ENCODE measurements at regions not wholly inside any gene's neighbourhood (a gene's known extent, or its start where the extent isn't known, plus 50 kb on each side); places are given as distances from the start of the nearest gene placed in this dataset.

- Histone ChIP-seq H3K27ac (ENCODE audit: low read length) (no peak overlapping the region), H3K36me3 (ENCODE audit: insufficient read depth, low read length) (no peaks in the 10 kb centered on the region), H3K9me3 (ENCODE audit: insufficient read depth, low read length, severe bottlenecking) (no peaks in the 10 kb centered on the region), H2AFZ (ENCODE audit: low read depth, low read length) (no peak overlapping the region), H3K4me2 (ENCODE audit: insufficient read depth, low read length) (no peak overlapping the region), H3K27me3 (ENCODE audit: insufficient read depth, low read length, poor library complexity) (no peaks in the 10 kb centered on the region), H4K20me1 (ENCODE audit: insufficient read depth, low read length) (no peaks in the 10 kb centered on the region), H3K4me3 (ENCODE audit: low read depth in 1 of 2, low read length in 2 of 2) (no peak overlapping the region), H3K9ac (ENCODE audit: low read depth, low read length) (no peak overlapping the region), H3K79me2 (ENCODE audit: insufficient read depth, low read length) (no peaks in the 10 kb centered on the region), H3K4me1 (ENCODE audit: insufficient read depth, low read length) (no peaks in the 10 kb centered on the region)
- TF ChIP-seq EZH2 (IDR thresholded peaks at IDR 0.05; ENCODE audit: borderline replicate concordance, low read depth, low read length, severe bottlenecking) = no peak
- DNase-seq = no peak
- ATAC-seq (ENCODE audit: insufficient read depth, low read depth) = no peak
Observed at GRCh38 chr21:19640964-19641363, 1237.4 kb upstream of the TMPRSS15 start.

GRCh38 chr21:19648391-19648790 lies 1244.8 kb upstream of the TMPRSS15 start:
- no peaks in the 10 kb centered on the region for H3K36me3 ChIP-seq (ENCODE audit: insufficient read depth, low read length)
- DNase-seq (no peak), ATAC-seq (ENCODE audit: insufficient read depth, low read depth) (no peak)
- H3K27ac ChIP-seq (ENCODE audit: low read length) = no peak overlapping the region
- H3K9ac ChIP-seq (ENCODE audit: low read depth, low read length) = no peak overlapping the region
- no peaks in the 10 kb centered on the region for H3K9me3 ChIP-seq (ENCODE audit: insufficient read depth, low read length, severe bottlenecking)
- H3K27me3 ChIP-seq (ENCODE audit: insufficient read depth, low read length, poor library complexity) = no peaks in the 10 kb centered on the region
- no peak overlapping the region for H3K4me3 ChIP-seq (ENCODE audit: low read depth in 1 of 2, low read length in 2 of 2)
- TF ChIP-seq EZH2 (IDR thresholded peaks at IDR 0.05; ENCODE audit: borderline replicate concordance, low read depth, low read length, severe bottlenecking) (no peak), CTCF (IDR thresholded peaks at IDR 0.05; ENCODE audit: borderline replicate concordance, extremely low read depth, low read length, poor library complexity, severe bottlenecking) (no peak)
- no peaks in the 10 kb centered on the region for H4K20me1 ChIP-seq (ENCODE audit: insufficient read depth, low read length)
- H3K4me1 ChIP-seq (ENCODE audit: insufficient read depth, low read length) = no peaks in the 10 kb centered on the region
- no peaks in the 10 kb centered on the region for H3K79me2 ChIP-seq (ENCODE audit: insufficient read depth, low read length)
- H3K4me2 ChIP-seq (ENCODE audit: insufficient read depth, low read length) = no peak overlapping the region
- no peak overlapping the region for H2AFZ ChIP-seq (ENCODE audit: low read depth, low read length)

GRCh38 chr21:19683492-19683891 lies 1279.9 kb upstream of the TMPRSS15 start:
- no peaks in the 10 kb centered on the region for H3K4me1 ChIP-seq (ENCODE audit: insufficient read depth, low read length)

GRCh38 chr21:19684328-19684727 lies 1280.7 kb upstream of the TMPRSS15 start:
- Histone ChIP-seq H3K9me3 (ENCODE audit: insufficient read depth, low read length, severe bottlenecking) (no peaks in the 10 kb centered on the region), H3K9ac (ENCODE audit: low read depth, low read length) (no peak overlapping the region), H3K27ac (ENCODE audit: low read length) (no peak overlapping the region), H3K27me3 (ENCODE audit: insufficient read depth, low read length, poor library complexity) (no peaks in the 10 kb centered on the region), H2AFZ (ENCODE audit: low read depth, low read length) (no peak overlapping the region), H3K4me1 (ENCODE audit: insufficient read depth, low read length) (no peaks in the 10 kb centered on the region), H3K4me2 (ENCODE audit: insufficient read depth, low read length) (no peak overlapping the region), H3K79me2 (ENCODE audit: insufficient read depth, low read length) (no peaks in the 10 kb centered on the region), H4K20me1 (ENCODE audit: insufficient read depth, low read length) (no peaks in the 10 kb centered on the region), H3K36me3 (ENCODE audit: insufficient read depth, low read length) (no peaks in the 10 kb centered on the region), H3K4me3 (ENCODE audit: low read depth in 1 of 2, low read length in 2 of 2) (no peak overlapping the region)
- no peak for TF ChIP-seq CTCF (IDR thresholded peaks at IDR 0.05; ENCODE audit: borderline replicate concordance, extremely low read depth, low read length, poor library complexity, severe bottlenecking)
- TF ChIP-seq EZH2 (IDR thresholded peaks at IDR 0.05; ENCODE audit: borderline replicate concordance, low read depth, low read length, severe bottlenecking) = no peak
- DNase-seq (no peak), ATAC-seq (ENCODE audit: insufficient read depth, low read depth) (no peak)

More at GRCh38 chr21:19683492-19683891, 1279.9 kb upstream of the TMPRSS15 start:
- ATAC-seq (ENCODE audit: insufficient read depth, low read depth) = no peak
- Histone ChIP-seq H2AFZ (ENCODE audit: low read depth, low read length) (no peak overlapping the region), H4K20me1 (ENCODE audit: insufficient read depth, low read length) (no peaks in the 10 kb centered on the region), H3K4me3 (ENCODE audit: low read depth in 1 of 2, low read length in 2 of 2) (no peak overlapping the region), H3K27ac (ENCODE audit: low read length) (no peak overlapping the region), H3K9ac (ENCODE audit: low read depth, low read length) (no peak overlapping the region), H3K79me2 (ENCODE audit: insufficient read depth, low read length) (no peaks in the 10 kb centered on the region), H3K9me3 (ENCODE audit: insufficient read depth, low read length, severe bottlenecking) (no peaks in the 10 kb centered on the region), H3K4me2 (ENCODE audit: insufficient read depth, low read length) (no peak overlapping the region), H3K27me3 (ENCODE audit: insufficient read depth, low read length, poor library complexity) (no peaks in the 10 kb centered on the region), H3K36me3 (ENCODE audit: insufficient read depth, low read length) (no peaks in the 10 kb centered on the region)
- no peak for TF ChIP-seq CTCF (IDR thresholded peaks at IDR 0.05; ENCODE audit: borderline replicate concordance, extremely low read depth, low read length, poor library complexity, severe bottlenecking)
- TF ChIP-seq EZH2 (IDR thresholded peaks at IDR 0.05; ENCODE audit: borderline replicate concordance, low read depth, low read length, severe bottlenecking) = no peak
- no peak for DNase-seq

All from DND-41 (cell line).